ENCODE measurements at regions not wholly inside any gene's neighbourhood (a gene's known extent, or its start where the extent isn't known, plus 50 kb on each side); places are given as distances from the start of the nearest gene placed in this dataset.

GRCh38 chr13:58191754-58192153, 560.2 kb downstream of the PCDH17 start:
- ChIA-PET SMC1A (ENCODE audit: uncharacterized antibody, unreplicated experiment) (interaction anchor here (0.8 kb wide), 1 partner anchor 10 kb away, joined by 3 read pairs; no protein-coding TSS in a partner anchor), POLR2A (no interaction called here), CTCF (no interaction called here), RAD21 (ENCODE audit: unreplicated experiment) (no interaction called here)
- no peak overlapping the region for H3K9ac ChIP-seq (ENCODE audit: control insufficient read depth, insufficient read depth, low read length)
- in situ Hi-C loops (cut with MboI) = no loop called here
- WGBS (ENCODE audit: insufficient coverage, insufficient replicate concordance, low lambda C conversion rate, missing lambda C conversion rate) = 0% methylated on average over 1 of the region's 1 CpG
- H4K20me1 ChIP-seq (ENCODE audit: control insufficient read depth, insufficient read depth) = no peaks in the 10 kb centered on the region
- TF ChIP-seq SUPT20H (IDR thresholded peaks at IDR 0.05; ENCODE audit: borderline replicate concordance, control insufficient read depth, low read depth, low read length) (no peak), NFIC (IDR thresholded peaks at IDR 0.05; ENCODE audit: low read depth, low read length) (no peak), EP300 (IDR thresholded peaks at IDR 0.05; ENCODE audit: borderline replicate concordance in 1 of 2, control insufficient read depth in 1 of 2, low read depth in 2 of 2, low read length in 2 of 2) (no peak), HSF1 (IDR thresholded peaks at IDR 0.05; ENCODE audit: low read depth, low read length) (no peak)
- TF ChIP-seq, protein P1, sequence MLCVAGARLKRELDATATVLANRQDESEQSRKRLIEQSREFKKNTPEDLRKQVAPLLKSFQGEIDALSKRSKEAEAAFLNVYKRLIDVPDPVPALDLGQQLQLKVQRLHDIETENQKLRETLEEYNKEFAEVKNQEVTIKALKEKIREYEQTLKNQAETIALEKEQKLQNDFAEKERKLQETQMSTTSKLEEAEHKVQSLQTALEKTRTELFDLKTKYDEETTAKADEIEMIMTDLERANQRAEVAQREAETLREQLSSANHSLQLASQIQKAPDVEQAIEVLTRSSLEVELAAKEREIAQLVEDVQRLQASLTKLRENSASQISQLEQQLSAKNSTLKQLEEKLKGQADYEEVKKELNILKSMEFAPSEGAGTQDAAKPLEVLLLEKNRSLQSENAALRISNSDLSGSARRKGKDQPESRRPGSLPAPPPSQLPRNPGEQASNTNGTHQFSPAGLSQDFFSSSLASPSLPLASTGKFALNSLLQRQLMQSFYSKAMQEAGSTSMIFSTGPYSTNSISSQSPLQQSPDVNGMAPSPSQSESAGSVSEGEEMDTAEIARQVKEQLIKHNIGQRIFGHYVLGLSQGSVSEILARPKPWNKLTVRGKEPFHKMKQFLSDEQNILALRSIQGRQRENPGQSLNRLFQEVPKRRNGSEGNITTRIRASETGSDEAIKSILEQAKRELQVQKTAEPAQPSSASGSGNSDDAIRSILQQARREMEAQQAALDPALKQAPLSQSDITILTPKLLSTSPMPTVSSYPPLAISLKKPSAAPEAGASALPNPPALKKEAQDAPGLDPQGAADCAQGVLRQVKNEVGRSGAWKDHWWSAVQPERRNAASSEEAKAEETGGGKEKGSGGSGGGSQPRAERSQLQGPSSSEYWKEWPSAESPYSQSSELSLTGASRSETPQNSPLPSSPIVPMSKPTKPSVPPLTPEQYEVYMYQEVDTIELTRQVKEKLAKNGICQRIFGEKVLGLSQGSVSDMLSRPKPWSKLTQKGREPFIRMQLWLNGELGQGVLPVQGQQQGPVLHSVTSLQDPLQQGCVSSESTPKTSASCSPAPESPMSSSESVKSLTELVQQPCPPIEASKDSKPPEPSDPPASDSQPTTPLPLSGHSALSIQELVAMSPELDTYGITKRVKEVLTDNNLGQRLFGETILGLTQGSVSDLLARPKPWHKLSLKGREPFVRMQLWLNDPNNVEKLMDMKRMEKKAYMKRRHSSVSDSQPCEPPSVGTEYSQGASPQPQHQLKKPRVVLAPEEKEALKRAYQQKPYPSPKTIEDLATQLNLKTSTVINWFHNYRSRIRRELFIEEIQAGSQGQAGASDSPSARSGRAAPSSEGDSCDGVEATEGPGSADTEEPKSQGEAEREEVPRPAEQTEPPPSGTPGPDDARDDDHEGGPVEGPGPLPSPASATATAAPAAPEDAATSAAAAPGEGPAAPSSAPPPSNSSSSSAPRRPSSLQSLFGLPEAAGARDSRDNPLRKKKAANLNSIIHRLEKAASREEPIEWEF (IDR thresholded peaks at IDR 0.05; ENCODE audit: insufficient replicate concordance, low read depth, low read length) = no peak
- FAIRE-seq = no peak
- no peak overlapping the region for H3K4me3 ChIP-seq
- no peak for DNase-seq (ENCODE audit: low read depth, low spot score)
- H3K27ac ChIP-seq (ENCODE audit: control insufficient read depth, insufficient read depth) = no peak overlapping the region
- intact Hi-C loops (cut with micrococcal nuclease; ENCODE audit: unreplicated experiment) = no loop called here
- no peaks in the 10 kb centered on the region for H3K79me2 ChIP-seq (ENCODE audit: control insufficient read depth, insufficient read depth, low read length)
- BruUV-seq (replicated peaks) = no TSS peak
- no peaks in the 10 kb centered on the region for H3K36me3 ChIP-seq (ENCODE audit: control insufficient read depth in 2 of 2, insufficient read depth in 2 of 2, low read length in 1 of 2)
- no peak for ATAC-seq
- no peaks in the 10 kb centered on the region for H3K4me1 ChIP-seq (ENCODE audit: control insufficient read depth, insufficient read depth, low read length)
- H3K9me3 ChIP-seq (replicated peaks; ENCODE audit: control insufficient read depth, insufficient read depth, low read length) = no peaks in the 10 kb centered on the region
- H3K27me3 ChIP-seq (replicated peaks in 1 of 2; ENCODE audit: control insufficient read depth in 2 of 2, insufficient read depth in 2 of 2, low read length in 1 of 2) = no peaks in the 10 kb centered on the region
- H3K4me2 ChIP-seq (ENCODE audit: control insufficient read depth, insufficient read depth) = no peak overlapping the region
- no peak overlapping the region for H2AFZ ChIP-seq (ENCODE audit: control insufficient read depth, low read depth, low read length)
